ENCODE measurements at regions not wholly inside any gene's neighbourhood (a gene's known extent, or its start where the extent isn't known, plus 50 kb on each side); places are given as distances from the start of the nearest gene placed in this dataset.

DNA sequence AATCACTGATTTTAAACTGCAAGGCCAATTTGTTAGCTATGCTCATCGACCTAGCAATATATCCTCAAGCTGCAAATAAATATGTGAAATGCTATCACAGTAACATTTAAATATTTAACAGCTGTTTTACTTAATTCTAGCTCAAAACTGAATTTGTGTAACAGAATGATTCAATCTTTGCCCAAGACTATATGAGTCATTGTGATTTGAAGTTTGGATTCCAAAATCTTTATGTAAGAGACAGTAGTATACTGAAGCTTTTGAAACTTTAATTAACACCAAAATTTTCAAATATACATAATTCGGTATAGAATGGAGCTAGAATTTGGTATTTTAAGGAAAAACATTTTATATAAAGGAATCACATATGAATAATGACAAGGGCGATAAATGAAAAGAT is 603.0 kb upstream of the ROBO2 start:
- H3K4me3 ChIP-seq (replicated peaks; ENCODE audit: low read depth, low read length) = no peak overlapping the region
- TF ChIP-seq, protein P1, sequence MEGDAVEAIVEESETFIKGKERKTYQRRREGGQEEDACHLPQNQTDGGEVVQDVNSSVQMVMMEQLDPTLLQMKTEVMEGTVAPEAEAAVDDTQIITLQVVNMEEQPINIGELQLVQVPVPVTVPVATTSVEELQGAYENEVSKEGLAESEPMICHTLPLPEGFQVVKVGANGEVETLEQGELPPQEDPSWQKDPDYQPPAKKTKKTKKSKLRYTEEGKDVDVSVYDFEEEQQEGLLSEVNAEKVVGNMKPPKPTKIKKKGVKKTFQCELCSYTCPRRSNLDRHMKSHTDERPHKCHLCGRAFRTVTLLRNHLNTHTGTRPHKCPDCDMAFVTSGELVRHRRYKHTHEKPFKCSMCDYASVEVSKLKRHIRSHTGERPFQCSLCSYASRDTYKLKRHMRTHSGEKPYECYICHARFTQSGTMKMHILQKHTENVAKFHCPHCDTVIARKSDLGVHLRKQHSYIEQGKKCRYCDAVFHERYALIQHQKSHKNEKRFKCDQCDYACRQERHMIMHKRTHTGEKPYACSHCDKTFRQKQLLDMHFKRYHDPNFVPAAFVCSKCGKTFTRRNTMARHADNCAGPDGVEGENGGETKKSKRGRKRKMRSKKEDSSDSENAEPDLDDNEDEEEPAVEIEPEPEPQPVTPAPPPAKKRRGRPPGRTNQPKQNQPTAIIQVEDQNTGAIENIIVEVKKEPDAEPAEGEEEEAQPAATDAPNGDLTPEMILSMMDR (IDR thresholded peaks at IDR 0.05; ENCODE audit: low read depth, low read length, missing control alignments) = no peak
- DNase-seq (ENCODE audit: extremely low read depth, low read depth) = no peak

DNA sequence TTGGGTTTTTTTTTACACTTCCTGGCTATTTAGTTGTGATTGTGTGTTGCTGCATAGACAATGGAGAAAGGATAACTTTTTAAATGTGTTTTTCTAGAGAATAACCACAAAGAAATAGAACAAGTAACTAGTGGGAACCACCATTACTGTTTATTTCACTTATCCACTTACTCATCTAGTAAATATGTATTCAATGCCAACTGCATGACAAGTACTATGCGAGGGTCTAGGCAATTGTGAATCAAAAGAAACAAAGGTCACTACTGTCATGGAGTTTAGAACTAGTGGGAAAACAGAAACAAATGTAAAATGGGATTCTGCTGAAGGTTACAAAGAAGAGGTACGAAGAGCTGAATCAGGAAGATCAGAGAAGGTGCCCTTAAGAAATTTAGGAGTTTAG is 600.9 kb upstream of the ROBO2 start:
- no peak for DNase-seq (ENCODE audit: extremely low read depth, low read depth)
- TF ChIP-seq, protein P1 (IDR thresholded peaks at IDR 0.05; ENCODE audit: low read depth, low read length, missing control alignments) = no peak

DNA sequence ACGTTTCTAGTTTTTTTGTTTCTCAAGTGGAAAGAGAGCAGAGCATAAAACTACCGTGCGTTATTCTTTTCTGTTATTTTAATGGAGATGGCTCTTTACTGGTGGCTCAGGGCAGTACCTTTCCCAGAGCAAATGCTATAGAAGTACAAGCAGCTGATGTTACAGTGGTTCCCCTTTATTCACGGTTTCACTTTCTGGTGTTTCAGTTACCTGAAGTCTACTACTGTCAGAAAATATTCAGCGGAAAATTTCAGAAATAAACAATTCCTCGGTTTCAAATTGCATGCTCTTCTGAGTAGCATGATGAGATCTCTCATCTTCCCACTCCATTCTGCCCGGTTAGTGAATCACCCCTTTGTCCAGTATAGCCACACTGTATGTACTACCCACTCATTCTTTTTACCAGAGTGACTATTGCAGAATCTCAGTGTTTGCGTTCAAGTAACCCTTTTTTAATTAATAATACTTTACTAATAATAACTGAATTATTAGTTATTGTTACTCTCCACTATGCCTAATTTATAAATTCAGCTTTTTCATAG is 597.5 kb upstream of the ROBO2 start:
- no peak for DNase-seq (ENCODE audit: extremely low read depth, low read depth)
- TF ChIP-seq, protein P1 (IDR thresholded peaks at IDR 0.05; ENCODE audit: low read depth, low read length, missing control alignments) = no peak
- H3K4me3 ChIP-seq (replicated peaks; ENCODE audit: low read depth, low read length) = no peak overlapping the region

More for the DNA sequence above, 600.9 kb upstream of the ROBO2 start:
- no peak overlapping the region for H3K4me3 ChIP-seq (replicated peaks; ENCODE audit: low read depth, low read length)

DNA sequence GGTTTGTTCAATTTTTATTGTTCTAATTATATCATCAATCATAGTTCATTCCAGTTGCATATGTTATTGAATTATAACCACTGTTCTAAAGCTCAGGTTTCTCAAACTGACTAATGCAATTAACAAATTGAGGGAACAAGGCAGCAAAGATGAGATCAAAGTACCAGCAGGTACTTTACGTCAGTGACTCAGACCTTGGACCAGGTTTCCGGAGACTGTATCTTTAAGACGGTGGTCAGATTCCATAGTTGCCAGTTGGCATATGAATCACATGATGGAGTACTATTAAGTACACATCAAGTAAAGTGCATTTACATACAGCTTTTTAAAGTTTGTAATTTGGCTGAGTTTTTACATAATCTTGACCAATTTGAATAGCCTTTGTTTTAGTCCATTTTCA is 583.6 kb upstream of the ROBO2 start:
- no peak for DNase-seq (ENCODE audit: extremely low read depth, low read depth)
- no peak overlapping the region for H3K4me3 ChIP-seq (replicated peaks; ENCODE audit: low read depth, low read length)
- TF ChIP-seq, protein P1 (IDR thresholded peaks at IDR 0.05; ENCODE audit: low read depth, low read length, missing control alignments) = no peak

DNA sequence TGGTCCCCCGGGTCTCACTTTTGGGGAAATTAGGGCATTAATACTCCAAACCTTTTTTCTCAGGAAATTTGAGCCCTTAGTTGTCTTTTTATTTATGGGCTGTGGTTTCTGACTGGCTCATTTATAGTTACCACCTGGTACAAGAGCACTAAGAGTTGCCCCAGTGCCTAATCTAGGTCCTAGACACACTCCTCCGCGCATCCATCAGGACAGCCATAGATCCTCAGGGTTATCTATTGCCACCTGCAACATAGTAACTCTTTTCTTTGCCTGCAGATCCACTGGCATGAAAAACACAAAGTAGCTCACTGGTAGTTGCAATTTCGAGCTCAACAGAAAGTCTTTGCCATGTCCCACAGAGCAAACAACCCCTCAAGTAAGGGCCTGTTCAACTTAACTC is 576.4 kb upstream of the ROBO2 start:
- no peak for DNase-seq (ENCODE audit: extremely low read depth, low read depth)
- no peak overlapping the region for H3K4me3 ChIP-seq (replicated peaks; ENCODE audit: low read depth, low read length)
- TF ChIP-seq, protein P1 (IDR thresholded peaks at IDR 0.05; ENCODE audit: low read depth, low read length, missing control alignments) = no peak

DNA sequence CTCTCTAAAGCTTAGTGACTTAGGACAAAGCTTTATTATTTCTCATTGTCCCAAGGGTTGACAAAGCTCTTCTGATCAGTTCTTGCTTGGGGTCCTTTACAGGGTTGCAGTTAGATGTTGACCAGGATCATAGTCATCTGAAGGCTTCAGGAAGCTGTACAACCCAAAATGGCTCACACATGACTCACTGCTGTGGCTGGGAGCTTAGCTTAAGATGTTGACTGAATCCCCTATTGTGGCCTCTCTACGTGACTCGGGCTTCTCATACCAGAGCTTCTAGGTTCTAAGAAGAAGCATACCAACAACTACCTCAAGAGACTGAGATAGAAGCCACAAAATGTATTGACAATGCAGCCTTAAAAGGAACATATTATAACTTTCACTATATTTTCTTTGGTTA is 569.6 kb upstream of the ROBO2 start:
- TF ChIP-seq, protein P1 (IDR thresholded peaks at IDR 0.05; ENCODE audit: low read depth, low read length, missing control alignments) = no peak
- no peak overlapping the region for H3K4me3 ChIP-seq (replicated peaks; ENCODE audit: low read depth, low read length)
- DNase-seq (ENCODE audit: extremely low read depth, low read depth) = no peak

DNA sequence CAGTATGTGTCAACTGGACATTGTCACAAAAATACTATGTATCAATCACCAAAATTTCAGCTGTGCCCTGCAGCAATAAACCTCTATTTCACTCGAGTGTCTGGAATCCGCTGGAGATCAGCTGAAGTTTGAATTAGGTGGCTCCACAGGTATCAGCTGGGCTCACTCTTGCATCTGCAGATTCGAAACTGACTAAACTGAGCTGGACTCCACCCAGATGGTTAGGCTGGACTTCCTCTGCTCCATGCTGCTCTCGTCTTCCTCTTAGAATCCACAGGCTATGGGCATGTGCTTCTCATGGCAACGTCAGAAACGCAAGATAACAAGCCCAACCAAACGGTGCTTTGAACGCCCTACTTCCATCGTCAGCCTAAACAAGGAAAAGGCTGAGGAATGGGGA is 565.3 kb upstream of the ROBO2 start:
- TF ChIP-seq, protein P1 (IDR thresholded peaks at IDR 0.05; ENCODE audit: low read depth, low read length, missing control alignments) = no peak
- DNase-seq (ENCODE audit: extremely low read depth, low read depth) = no peak
- no peak overlapping the region for H3K4me3 ChIP-seq (replicated peaks; ENCODE audit: low read depth, low read length)
